Midbrain (tissue), 1 donor: ENCODE measurements at regions not wholly inside any gene's neighbourhood (a gene's known extent, or its start where the extent isn't known, plus 50 kb on each side); places are given as distances from the start of the nearest gene placed in this dataset.

Source experiments
- DNase-seq: peaks from one replicate; lab custom pipeline; 2025; lab: John Stamatoyannopoulos, UW

DNA sequence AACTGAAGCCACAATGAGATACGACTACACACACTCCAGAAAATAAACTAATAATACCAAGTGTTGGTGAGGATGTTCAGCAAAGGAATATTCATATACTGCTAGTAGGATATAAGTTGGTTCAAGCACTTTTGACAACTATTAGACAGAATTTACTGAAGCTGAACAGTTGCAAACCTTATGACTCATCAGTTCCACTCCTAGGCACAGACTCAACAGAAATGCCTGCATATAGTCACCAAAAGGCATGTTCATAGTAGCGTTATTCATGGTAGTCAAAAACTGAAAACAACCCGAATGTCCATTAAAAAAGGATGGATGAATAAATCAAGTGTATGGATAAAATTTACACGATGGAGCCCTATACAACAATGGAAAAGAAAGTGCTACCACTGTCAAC, 232.0 kb downstream of the ANAPC1 start:
- DNase-seq, result no peak

DNA sequence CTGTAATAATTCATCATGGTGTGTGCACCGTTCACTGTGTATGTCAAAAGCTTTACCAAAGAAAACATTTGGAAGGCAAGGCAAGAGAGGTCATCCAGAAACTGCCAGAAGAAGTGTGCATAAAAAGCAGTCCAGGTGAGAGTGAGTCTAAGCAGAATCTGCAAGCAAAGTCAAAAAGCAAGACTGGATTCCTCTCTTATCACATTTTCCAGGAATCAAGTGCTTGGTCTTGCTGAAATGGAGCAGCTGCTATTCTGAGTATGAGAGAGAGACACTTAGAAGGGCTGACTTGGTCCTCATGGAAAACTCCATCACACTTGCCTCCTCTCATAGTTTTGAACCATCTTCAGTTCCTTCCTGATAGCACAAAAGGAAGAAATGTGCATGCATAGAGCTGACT, 231.3 kb downstream of the ANAPC1 start:
- DNase-seq, result no peak

DNA sequence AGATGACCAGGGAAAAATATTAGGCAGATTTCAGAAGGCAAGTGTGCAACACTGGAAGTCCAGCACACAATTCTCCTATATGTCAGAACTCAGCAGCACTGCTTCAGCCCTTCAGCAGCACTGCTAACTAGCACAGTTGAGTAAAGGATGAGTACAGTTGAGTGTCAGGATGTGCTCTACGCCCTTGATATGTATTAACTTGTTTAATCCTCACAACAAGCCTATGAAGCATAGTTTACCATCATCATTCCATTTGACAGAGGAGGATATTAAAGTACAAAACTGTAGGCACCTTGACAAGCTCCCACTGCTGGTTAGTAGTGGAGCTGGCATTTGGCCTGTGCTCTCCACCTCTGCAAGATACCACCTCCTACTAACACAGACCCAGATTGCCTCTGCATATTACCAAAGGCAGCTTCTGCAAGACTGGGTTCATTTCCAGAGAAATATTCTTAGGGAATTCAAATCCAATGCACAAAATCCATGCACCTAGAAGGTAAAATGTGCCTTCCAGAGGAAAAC, 230.8 kb downstream of the ANAPC1 start:
- no peak for DNase-seq

DNA sequence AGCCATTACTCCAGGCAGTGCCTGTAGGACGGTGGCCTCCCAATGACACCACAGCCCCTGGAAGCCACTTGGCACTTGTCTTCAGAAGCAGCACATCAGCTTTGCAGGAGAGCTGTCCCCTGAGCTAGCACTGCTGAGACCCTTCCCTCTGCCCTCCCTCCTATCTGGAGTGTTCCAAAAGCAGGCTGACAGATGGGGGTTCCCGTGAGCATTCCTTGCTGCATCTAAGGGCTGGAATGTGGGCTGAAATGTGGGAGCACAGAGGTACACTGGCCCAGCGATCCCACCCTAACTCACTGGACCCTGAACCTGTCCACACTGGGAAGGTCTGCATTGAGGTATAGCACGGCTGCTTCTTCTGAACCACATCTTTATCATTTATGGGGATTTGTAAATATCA, 230.1 kb downstream of the ANAPC1 start:
- DNase-seq, result no peak

DNA sequence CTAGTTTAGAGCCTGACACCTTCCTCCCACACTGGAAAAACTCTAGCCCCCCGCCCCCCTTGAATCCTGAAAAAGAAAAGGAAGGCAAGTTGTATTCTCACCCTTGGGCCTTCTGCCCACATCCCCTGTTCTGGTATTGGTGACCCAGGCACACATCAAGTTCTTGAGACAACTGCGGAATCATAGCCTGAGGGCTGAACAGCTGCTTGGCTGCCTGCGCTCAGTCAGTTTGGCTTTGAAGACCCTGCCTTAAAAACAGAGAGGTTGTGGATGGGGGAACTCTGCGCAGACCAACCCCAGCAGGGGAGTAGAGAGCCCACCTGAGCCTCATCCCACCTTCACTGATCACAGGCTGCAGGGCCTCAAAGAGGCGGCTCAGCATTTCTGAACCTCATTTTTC, 229.2 kb downstream of the ANAPC1 start:
- DNase-seq, result no peak

DNA sequence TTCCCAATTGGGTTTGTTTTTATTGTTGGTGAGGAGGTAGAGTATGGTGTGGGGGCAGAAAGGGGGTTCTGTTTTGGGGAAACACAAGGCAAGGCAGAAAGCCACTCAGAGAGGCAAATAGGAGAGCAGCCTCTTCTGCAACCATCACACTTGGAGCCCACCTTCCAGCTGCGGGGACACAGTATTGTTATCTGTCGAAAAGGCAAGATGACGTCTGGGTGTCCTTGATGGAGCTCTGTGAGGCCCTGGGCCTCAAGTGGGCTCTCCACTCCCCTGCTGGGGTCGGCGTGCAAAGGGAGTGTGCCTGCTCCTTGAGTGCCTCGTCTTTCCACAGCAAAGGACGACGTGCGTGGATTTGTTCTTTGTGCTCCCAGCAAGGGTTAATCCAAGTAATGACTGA, 227.6 kb downstream of the ANAPC1 start:
- no peak for DNase-seq

DNA sequence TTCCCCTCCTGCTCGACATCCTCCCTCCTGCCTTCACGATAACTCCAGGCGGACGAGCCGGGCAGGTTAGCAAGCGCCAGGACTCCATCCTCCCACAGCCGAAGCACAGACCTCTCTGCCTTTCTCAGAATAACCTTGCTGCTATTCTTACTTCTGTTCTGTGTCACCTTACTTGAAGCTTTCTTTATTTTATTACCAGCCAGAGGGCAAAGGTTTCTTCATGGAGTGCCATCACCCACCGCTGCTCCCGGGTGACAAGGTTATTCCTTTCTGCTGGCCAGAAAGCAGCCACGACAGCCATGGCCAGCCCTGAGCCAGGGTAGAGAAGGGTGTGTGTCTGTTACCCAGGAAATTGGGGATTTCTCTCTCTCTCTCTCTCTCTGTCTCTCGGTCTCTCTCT, 227.1 kb downstream of the ANAPC1 start:
- no peak for DNase-seq

DNA sequence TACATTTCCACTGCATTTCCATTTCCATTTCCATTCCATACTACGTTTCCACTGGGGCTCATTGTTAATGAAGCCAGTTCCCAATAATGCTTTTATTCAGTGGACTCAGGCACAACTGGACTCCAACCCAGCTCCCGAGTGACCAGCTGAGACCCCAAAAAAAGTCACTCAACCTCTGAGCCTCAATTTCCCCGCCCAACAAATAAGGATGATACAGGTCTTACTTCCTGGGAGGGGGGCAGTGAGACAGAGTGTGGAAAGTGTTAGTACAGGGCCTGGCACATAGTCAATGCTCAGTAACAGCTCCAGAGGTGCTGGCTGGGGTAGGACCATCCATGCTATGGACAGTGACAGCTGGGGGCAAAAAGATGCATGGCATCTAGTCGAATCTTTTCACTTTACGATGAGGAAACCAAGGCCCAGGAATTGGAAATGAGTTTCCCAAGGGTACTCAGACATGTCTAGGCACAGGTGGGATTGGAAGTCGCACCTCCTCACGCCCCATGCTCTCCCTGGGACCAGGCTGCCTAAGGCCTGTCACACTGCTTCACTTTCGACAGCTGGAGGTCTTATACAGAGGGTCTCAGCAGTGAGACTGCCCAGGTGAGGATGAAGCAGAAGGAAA, 226.5 kb downstream of the ANAPC1 start:
- no peak for DNase-seq

DNA sequence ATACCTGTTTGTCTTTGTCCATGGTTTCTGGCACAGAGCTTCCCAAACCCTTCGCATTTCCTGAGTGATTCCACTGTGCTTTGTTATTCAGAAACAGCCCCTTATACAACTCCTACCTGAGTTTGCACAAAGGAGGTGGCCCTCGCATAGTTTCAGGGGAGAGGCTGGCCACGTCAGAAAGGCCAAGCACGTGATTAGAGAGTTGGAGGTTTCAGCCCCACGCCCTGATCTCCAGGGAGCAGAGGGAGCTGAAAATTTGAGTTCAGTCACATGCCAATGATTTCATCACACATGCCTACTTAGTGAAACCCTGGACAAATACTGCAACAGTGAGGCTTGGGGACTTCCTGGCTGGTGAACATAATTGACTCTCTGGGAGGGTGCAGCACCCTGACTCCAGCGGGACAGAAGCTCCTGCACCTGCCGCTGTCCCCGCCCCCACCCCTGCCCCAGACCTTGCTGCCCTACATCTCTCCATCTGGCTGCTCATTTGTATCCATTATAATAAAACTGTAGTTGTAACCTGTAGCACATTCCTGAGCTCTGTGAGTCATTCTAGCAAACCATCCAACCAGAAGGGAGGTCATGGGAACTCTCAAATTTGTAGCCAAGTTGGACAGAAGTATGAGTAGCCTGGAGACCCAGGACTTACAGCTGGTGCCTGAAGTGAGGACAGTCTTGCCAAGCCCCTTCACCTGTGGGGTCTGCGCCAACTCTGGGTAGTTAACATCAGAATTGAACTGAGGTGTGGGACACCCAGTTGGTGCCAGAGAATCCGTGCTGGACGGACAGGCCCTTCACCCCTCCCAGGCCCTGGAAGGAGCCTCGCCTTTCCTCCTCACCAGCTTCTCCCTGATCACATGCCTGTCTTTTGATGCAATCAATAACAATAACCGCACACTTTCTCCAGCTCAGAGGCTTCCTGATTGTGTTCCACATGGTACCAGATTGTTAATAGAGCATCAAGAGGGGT, 224.3 kb downstream of the ANAPC1 start:
- no peak for DNase-seq

DNA sequence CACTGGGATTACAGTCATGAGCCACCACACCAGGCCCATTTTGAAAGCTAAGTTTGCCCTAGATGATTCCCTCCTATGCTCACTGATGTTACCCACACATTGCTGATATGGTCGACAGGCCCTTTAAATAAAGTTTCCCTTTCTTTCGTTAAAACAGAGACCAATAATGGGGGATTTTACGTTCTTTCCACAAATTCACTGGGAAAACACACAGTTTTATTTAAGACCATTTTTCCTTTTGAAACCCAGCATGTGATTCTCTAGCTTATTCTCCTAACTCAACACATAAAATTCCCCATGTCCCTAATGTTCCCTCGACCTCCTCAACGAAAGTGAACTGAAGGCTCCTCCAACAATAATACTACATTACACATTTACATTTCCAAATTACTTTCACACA, 223.2 kb downstream of the ANAPC1 start:
- DNase-seq, result no peak

DNA sequence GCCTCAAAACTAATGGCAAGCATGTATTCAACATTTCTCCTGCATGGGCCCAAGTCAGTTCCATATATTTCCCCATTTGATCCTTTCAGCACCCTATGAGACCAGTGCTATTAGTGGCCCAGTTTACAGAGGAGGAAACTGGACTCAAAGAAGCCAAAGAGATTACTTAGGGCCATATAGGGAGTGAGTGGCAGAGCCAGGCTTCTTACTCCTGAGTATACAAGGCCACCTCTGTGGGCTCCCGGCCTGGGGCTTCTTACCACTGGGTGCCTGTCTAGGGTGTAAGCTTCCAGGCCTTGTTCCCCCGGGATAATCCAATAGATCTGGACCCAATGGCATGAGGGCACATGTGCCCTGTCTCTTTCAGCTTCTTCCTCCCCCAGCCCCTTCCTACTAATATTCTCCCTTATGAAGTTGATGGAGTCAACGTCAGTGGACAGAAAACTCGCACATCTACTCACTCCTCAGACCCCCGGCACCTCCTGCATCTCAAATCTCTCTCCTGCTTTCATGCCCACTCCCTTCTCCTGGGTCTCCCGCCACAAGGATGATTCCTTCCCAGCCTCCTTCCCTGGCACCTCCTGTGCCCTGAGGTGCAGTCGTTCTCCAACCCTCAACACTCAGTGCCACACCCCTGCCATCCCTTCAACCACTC, 222.6 kb downstream of the ANAPC1 start:
- no peak for DNase-seq

DNA sequence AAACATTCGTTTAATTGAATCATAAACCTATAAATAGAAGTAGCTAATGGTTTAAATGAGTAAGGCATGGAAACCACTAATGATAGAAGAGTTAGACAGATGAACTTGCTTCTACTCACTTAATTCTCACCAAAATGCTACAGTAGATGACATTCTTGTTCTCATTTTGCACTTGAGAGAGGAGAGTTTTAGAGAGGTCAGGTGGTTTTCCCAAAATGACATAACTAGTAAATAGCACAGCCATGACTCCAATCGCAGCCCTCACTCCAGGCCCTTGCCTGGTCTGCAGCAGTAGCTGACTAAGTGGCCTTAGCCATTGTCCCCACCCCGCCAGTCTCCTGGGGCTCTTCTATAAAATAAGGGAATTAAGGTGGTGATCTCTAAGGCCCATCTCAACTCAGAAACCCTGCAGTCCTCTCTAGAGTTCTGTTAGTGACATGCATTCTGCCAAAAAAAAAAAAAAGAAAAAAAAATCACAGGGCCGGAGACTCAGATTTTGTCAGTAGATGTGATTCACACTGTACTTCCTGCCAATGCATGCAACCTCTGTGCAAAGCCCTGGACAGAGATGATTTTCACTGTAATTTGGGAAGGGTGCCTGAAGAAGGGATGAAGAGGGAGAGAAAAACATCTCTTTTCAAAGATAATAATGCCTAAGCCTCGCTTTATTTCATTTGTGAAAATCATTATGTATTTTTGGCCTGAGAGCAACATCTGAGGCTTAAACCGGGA, 221.8 kb downstream of the ANAPC1 start:
- no peak for DNase-seq

DNA sequence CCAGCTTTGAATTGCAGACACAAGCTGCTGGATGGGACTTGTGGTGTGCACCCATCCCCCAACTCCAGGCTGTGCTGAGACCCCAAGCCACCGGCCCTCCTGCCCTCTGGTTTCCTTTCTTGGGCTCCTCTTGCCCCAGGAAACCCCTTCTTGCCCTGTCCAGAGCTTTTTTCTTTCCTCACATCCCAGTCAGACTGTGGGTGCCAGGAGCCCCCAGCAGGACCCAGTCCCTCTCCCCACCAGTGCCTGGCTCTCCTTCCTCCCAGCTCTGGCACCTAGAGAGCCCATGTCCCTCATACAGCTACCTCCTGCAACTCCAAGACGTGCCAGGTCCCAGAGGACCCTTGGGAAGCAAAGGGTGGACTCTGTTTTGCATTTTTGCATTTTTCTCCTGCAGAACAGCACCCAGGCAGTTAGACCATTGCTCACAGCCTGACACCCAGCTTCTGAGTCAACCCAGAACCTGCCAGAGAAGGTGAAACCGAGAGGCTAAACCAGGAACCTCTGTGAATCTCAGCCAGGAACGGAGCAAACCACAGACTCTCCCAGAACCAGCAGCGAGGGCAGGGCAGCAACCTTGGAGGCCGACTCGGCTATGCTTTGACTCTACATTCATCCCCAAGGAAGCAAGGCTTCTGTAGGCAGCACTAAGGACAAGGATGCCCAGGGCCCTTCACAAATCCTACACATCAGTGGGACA, 221.1 kb downstream of the ANAPC1 start:
- no peak for DNase-seq

DNA sequence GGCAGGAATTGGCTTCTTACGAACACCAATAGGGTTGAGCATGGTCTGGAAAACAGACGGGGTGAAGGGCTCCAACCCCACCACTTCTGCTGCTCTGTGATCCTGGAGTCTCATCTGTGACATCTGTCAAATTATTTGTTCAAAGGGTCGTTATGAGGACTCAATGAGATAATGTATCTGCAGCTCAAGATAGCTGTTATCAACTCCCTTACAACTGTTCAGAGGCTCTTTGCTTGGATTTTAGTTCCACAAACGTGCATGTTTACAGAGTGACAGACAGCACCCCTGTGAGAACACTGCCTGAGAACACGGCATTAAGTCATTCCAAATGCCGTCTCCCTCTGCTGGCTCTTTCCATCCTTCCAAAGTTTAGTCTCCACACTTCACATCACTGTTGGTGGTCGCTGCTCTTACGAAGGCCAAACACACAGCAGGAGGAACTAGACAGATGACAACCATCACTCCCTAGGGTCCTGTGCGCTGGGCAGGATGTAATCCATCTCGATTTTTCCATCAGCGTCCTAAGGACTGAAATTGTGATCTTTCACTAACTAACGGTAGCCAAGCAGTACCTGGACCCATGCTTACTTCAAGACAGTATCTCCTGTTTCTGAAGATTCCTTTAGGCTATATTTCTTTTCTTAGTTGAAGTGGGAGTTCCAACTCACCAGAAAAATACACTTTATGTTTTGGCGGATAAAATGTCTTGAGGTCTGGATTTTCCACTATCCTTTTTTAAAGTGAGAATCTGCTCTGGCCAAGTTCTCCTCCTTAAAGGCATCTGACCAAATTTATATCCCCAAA, 220.3 kb downstream of the ANAPC1 start:
- DNase-seq, result no peak

DNA sequence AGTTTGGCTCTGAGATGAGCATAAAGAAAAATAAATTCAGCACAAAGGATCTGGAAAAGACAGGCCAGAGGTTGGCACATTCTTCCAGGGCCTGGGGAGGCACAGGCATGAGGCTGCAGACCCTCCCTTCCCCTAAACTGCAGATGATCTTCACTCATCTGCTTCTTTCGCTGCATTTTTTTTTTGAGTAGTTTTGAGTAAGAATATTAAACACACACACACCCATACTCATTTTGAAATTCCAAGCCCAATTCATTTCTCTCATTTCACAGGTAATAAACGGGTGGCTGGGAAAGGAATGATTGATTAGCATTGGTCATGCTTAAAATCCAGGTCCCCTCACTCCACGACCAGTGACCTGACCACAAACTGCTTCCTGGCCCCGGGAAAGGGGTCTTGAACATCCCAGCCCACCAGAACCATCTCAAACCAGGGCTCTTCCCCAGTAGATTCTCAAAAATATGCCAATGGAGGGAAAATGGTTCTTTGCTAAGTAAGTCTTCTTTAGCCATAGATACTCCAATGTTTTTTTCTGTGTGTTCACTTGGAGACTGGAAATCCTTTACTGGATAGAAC, 219.6 kb downstream of the ANAPC1 start:
- no peak for DNase-seq

DNA sequence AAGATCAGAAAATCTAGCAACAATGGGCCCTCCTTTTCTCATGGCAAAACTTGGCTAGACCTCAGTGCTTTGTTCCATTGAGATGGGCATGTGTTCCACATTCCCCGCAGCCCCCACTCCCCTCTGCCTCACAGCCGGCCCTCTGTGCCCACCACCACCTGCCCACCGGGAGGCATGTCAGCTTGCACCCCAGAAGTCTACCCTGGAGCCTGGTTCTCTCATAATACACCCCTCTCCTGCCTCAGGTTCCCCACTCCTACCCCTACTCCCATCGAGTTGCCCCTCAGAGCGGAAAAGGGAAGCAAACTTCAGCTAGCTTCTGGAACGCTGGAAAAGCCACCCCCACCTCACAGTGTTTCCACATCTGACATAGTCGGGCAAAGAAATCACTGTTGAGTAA, 219.0 kb downstream of the ANAPC1 start:
- no peak for DNase-seq

DNA sequence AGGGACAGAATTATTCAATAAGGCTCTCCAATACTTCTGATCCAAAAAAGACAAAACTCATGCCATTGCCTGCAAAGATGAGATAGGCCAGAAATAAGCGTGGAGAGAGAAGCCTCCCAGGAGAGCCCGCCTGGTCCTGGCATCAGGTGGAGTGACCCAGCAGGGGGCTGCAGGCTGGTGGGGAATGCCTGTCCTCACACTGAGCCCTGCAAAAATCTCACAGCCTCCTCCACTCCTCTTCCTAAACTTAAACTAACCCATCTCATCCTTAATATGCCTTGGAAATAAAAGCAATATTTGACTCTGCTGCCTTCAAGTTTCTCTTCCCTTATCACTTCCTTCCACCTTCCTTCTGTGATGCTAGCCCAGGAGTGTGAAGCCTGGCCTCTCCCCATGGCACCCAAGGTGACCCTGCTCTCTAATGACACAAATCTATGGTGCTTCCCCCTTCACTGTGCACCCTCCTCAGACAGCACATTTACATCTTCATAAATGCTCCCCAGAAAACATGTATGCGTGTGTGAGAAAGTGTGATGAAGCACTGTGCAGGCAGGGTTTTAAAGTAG, 218.4 kb downstream of the ANAPC1 start:
- DNase-seq, result no peak

DNA sequence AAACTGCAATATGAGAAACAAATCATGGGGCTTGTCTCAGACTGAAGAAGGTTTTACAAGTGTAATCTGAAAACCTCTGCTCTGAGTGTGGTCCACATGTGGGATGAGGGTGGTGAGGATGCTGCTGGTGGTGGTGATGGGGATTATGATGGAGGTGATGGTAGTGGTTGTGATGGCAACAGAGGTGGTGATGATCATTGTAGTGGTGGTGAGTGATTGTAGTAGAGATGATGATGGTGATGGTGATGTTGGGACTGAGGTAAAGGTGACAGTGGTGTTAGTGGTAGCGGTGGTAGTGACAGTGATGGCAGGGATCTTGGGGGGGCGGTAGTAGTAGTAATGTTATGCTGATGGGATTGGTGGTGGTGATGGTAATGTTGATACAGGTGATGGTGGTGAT, 217.8 kb downstream of the ANAPC1 start:
- no peak for DNase-seq

DNA sequence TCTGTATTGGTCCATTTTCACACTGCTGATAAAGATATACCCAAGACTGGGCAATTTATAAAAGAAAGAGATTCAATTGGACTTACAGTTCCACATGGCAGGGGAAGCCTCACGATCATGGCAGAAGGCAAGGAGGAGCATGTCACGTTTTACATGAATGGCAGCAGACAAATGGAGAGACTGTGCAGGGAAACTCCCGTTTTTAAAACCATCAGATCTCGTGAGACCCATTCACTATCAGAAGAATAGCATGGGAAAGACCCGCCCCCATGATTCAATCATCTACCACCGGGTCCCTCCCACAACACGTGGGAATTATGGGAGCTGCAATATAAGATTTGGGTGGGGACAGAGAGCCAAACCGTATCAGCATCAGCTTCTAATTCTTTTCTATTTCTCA, 217.0 kb downstream of the ANAPC1 start:
- no peak for DNase-seq
